ENCODE measurements at regions not wholly inside any gene's neighbourhood (a gene's known extent, or its start where the extent isn't known, plus 50 kb on each side); places are given as distances from the start of the nearest gene placed in this dataset.
A peak's percentile ranks its signal among the peaks of the same experiment; 100 is the strongest.

DNA sequence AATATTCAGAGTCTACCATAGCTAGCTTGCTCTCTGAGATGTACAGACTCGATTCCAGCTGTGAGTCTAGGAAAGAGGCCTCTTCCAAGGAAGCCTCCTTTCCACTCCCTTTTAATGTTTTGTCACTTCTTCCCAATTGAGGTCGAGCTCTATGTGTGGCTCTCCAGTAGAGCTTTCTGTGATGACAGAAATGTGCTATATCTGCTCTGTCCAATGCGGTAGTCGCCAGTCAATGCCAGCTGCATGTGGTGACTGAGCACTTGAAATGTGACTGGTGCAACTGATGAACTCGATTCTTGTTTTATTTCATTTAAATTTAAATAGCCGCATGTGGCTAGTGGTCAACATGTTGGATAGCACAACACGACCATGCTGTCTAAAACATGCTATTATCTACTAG is 387.0 kb upstream of the NRP1 start:
- Histone ChIP-seq H3K27me3 (no peaks in the 10 kb centered on the region), H3K36me3 (no peaks in the 10 kb centered on the region), H3K9me3 (peaks cover 0 to 3% (median 0%) of the 10 kb centered on the region in 11 donors), H3K4me1 (peaks cover 7 to 55% (median 42%) of the 10 kb centered on the region in 9 donors), H3K27ac (peak overlapping the region in 8 of 10 donors; percentile 5 to 80 (median 35)), H3K4me3 (no peak overlapping the region)
- DNase-seq, result no peak
- peak in 4 of 8 donors; percentile 66 to 71 (median 67) for ATAC-seq
- TF ChIP-seq, protein P1, sequence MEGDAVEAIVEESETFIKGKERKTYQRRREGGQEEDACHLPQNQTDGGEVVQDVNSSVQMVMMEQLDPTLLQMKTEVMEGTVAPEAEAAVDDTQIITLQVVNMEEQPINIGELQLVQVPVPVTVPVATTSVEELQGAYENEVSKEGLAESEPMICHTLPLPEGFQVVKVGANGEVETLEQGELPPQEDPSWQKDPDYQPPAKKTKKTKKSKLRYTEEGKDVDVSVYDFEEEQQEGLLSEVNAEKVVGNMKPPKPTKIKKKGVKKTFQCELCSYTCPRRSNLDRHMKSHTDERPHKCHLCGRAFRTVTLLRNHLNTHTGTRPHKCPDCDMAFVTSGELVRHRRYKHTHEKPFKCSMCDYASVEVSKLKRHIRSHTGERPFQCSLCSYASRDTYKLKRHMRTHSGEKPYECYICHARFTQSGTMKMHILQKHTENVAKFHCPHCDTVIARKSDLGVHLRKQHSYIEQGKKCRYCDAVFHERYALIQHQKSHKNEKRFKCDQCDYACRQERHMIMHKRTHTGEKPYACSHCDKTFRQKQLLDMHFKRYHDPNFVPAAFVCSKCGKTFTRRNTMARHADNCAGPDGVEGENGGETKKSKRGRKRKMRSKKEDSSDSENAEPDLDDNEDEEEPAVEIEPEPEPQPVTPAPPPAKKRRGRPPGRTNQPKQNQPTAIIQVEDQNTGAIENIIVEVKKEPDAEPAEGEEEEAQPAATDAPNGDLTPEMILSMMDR (IDR thresholded peaks at IDR 0.05), result no peak
- intact Hi-C loops (cut with DNase I), result loop anchor here in 1 of 10 donors (5.0 kb wide), 1 partner anchor 384 kb away; no protein-coding TSS in a partner anchor
- WGBS, 2 donors, result 44 to 60% methylated on average over 7 of the region's 7 CpGs

DNA sequence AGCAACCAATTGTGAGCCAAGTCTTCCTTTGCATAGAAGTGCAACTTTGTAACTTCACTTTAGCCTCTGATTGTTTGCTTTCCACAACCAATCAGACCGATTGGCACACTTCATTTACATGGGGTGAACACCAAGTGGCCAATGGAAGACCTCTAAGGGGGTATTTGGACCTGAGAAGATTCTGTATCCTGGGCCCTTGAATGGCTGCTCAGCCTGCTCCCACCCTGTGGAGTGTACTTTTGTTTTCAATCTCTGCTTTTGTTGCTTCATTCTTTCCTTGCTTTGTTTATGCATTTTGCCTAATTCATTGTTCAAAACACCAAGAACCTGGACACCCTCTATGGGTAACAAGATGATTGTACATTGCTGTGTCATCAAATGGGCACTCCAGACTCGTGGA is 385.7 kb upstream of the NRP1 start:
- Histone ChIP-seq H3K27me3 (no peaks in the 10 kb centered on the region), H3K4me1 (peaks cover 7 to 67% (median 47%) of the 10 kb centered on the region in 9 donors), H3K4me3 (no peak overlapping the region), H3K36me3 (no peaks in the 10 kb centered on the region), H3K27ac (peak overlapping the region in 6 of 10 donors; percentile 43 to 80 (median 72)), H3K9me3 (peaks cover 0 to 3% (median 0%) of the 10 kb centered on the region in 11 donors)
- ATAC-seq (no peak), DNase-seq (no peak)
- 92 to 98% methylated on average over 2 of the region's 2 CpGs for WGBS, 2 donors
- TF ChIP-seq, protein P1 (IDR thresholded peaks at IDR 0.05), result no peak
- intact Hi-C loops (cut with DNase I), result loop anchor here in 1 of 10 donors (5.0 kb wide), 1 partner anchor 383 kb away; no protein-coding TSS in a partner anchor

DNA sequence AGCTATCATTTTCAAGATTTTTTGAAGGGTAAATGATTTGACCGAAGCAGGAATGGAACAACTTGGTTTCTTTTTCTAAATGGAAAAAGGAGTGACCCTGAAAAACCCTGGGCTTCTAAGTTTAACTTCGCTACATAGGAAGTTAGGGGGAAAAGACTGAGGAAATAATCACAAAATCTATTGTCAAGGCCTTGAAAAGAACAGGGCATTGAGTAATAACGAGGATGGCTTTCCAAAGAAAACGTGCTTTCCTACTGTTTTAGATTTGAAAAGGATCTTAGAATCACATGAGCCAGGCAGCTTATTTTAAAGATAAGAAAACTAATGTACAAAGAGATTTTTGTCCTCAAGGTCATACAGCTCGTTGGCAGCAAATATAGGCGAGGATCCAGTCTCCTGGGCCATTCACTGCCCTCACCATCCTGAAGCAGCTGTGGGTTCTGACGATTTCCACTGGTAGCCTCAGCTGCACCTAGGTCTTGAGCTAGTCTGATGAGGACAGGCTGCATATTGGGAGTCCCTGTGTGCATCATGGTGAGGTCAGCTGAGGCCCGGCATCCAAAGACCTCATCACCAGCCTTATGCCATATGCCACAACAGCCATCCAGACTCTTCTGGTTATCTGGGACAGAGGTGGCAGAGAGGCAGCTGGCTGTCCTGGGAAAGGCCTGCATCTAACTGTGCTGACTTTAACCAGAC is 384.7 kb upstream of the NRP1 start:
- Histone ChIP-seq H3K9me3 (peaks cover 0 to 3% (median 0%) of the 10 kb centered on the region in 11 donors), H3K4me1 (peaks cover 7 to 73% (median 52%) of the 10 kb centered on the region in 9 donors), H3K27me3 (no peaks in the 10 kb centered on the region), H3K27ac (peak overlapping the region in 9 of 10 donors; percentile 9 to 80 (median 63)), H3K36me3 (no peaks in the 10 kb centered on the region), H3K4me3 (peak overlapping the region in 1 of 10 donors; percentile 9)
- TF ChIP-seq, protein P1 (IDR thresholded peaks at IDR 0.05), result no peak
- 38 to 39% methylated on average over 8 of the region's 8 CpGs for WGBS, 2 donors
- ATAC-seq, result peak; percentile 20 to 84 (median 58)
- peak in 1 of 2 donors; percentile 16 for DNase-seq
- intact Hi-C loops (cut with DNase I), result loop anchor here in 4 of 10 donors (5.0 to 10.0 kb wide), 4 partner anchors 57 to 387 kb away; partner anchors contain the start of gene NRP1 (in 2 of the 4)

DNA sequence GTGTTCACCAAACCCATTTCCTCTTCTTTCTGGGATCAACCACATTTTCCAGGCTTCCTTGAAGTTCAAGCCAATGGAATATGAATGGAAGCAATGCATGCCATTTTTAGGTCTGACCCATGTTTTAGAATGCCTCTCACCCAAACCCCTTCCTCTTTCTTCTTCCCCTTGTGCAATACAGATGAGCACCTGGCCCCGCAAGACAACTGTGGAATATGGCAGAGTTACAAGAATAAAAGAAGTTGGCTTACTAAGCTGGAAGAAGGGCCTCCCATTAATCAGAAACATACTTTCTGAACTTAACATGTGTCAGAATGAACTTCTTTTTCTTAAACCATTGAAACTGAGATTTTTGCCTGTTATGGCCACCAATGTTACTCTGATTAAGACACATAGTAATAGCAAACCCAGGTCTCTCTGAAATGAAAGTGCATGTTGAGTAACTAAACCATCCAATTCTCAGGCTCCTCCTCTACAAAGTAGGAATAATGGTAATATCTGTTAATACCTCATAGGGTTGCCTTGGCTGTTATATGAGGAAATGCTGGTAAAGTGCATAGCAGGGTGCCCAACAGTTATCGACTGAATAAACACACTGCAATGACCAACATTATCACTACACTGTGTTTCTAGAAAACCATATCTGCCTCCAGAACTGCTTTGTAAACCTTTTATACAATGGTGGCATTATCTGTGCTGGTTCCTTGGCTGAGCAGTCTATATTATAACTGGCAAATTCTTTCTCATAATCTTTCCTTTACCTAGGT is 382.2 kb upstream of the NRP1 start:
- Histone ChIP-seq H3K9me3 (peaks cover 0 to 3% (median 0%) of the 10 kb centered on the region in 11 donors), H3K36me3 (no peaks in the 10 kb centered on the region), H3K27me3 (no peaks in the 10 kb centered on the region), H3K27ac (no peak overlapping the region), H3K4me1 (peaks cover 7 to 61% (median 42%) of the 10 kb centered on the region in 9 donors), H3K4me3 (no peak overlapping the region)
- DNase-seq (no peak), ATAC-seq (no peak)
- intact Hi-C loops (cut with DNase I), result loop anchor here in 4 of 10 donors (5.0 to 10.0 kb wide), 4 partner anchors 54 to 384 kb away; partner anchors contain the start of gene NRP1 (in 2 of the 4)
- TF ChIP-seq, protein P1 (IDR thresholded peaks at IDR 0.05), result no peak
- WGBS, 2 donors, result 81 to 91% methylated on average over 2 of the region's 2 CpGs
